Suppressor macrophage treated with lipopolysaccharide for 1 hour (primary cell): ENCODE measurements at regions not wholly inside any gene's neighbourhood (a gene's known extent, or its start where the extent isn't known, plus 50 kb on each side); places are given as distances from the start of the nearest gene placed in this dataset.

ENCODE experiments used
- DNase-seq, 3 donors: peaks; one replicate each; pipeline ENCODE4 v3.0.0-alpha.2; 2020 to 2022

- no peak for DNase-seq
Observed at GRCh38 chr9:82332018-82332773, 343.6 kb downstream of the SPATA31D1 start.

GRCh38 chr9:82332774-82333152 is 344.2 kb downstream of the SPATA31D1 start:
- DNase-seq: no peak

- DNase-seq: no peak
Observed at GRCh38 chr9:82333671-82334070, 345.1 kb downstream of the SPATA31D1 start.

- DNase-seq: no peak
Observed at GRCh38 chr9:82334286-82334685, 345.7 kb downstream of the SPATA31D1 start.

- no peak for DNase-seq
Observed at GRCh38 chr9:82337351-82337750, 348.8 kb downstream of the SPATA31D1 start.

GRCh38 chr9:82342046-82342445 is 353.5 kb downstream of the SPATA31D1 start:
- DNase-seq: no peak

- no peak for DNase-seq
Observed at GRCh38 chr9:82346040-82346439, 357.5 kb downstream of the SPATA31D1 start.

GRCh38 chr9:82353631-82354278 is 365.2 kb downstream of the SPATA31D1 start:
- peak in 2 of 3 donors; percentile 0 to 1 for DNase-seq

GRCh38 chr9:82354279-82354659 is 365.7 kb downstream of the SPATA31D1 start:
- peak; percentile 25 to 41 (median 27) for DNase-seq

- DNase-seq: no peak
Observed at GRCh38 chr9:82356131-82356530, 367.6 kb downstream of the SPATA31D1 start.

GRCh38 chr9:82356871-82357270 is 368.3 kb downstream of the SPATA31D1 start:
- DNase-seq: no peak

- DNase-seq: no peak
Observed at GRCh38 chr9:82363198-82363597, 374.6 kb downstream of the SPATA31D1 start.

GRCh38 chr9:82363682-82364081 is 375.1 kb downstream of the SPATA31D1 start:
- DNase-seq: no peak

- DNase-seq: no peak
Observed at GRCh38 chr9:82367016-82367415, 378.4 kb downstream of the SPATA31D1 start.

- no peak for DNase-seq
Observed at GRCh38 chr9:82367929-82368328, 379.4 kb downstream of the SPATA31D1 start.

- DNase-seq: no peak
Observed at GRCh38 chr9:82369251-82369945, 380.8 kb downstream of the SPATA31D1 start.

GRCh38 chr9:82375041-82375440 is 386.5 kb downstream of the SPATA31D1 start:
- DNase-seq: no peak

- DNase-seq: no peak
Observed at GRCh38 chr9:82376677-82377232, 388.2 kb downstream of the SPATA31D1 start.

GRCh38 chr9:82382887-82383616 is 394.5 kb downstream of the SPATA31D1 start:
- DNase-seq: no peak

GRCh38 chr9:82385633-82386032 is 397.1 kb downstream of the SPATA31D1 start:
- DNase-seq: no peak

- no peak for DNase-seq
Observed at GRCh38 chr9:82397534-82397933, 409.0 kb downstream of the SPATA31D1 start.

- DNase-seq: no peak
Observed at GRCh38 chr9:82404196-82404870, 415.8 kb downstream of the SPATA31D1 start.
